NCI-H510A (cell line): ENCODE measurements at regions not wholly inside any gene's neighbourhood (a gene's known extent, or its start where the extent isn't known, plus 50 kb on each side); places are given as distances from the start of the nearest gene placed in this dataset.
"Not testable (repeated sequence)": the region's sequence is repeated elsewhere in the genome, so short reads cannot be mapped to it uniquely, and the experiment has no call there.

Experiments
- DNase-seq: peaks from one replicate; lab custom pipeline; 2025; lab: John Stamatoyannopoulos, UW

- no peak for DNase-seq
Observed at GRCh38 chr5:155620821-155621410, 607.4 kb downstream of the KIF4B start.

- no peak for DNase-seq
Observed at GRCh38 chr5:155624597-155625241, 611.2 kb downstream of the KIF4B start.

GRCh38 chr5:155625315-155625714 is 611.8 kb downstream of the KIF4B start:
- DNase-seq = no peak

- DNase-seq = no peak
Observed at GRCh38 chr5:155625897-155626543, 612.5 kb downstream of the KIF4B start.

- no peak for DNase-seq
Observed at GRCh38 chr5:155626592-155626991, 613.0 kb downstream of the KIF4B start.

- no peak for DNase-seq
Observed at GRCh38 chr5:155628346-155628745, 614.8 kb downstream of the KIF4B start.

GRCh38 chr5:155629597-155629996 is 616.0 kb downstream of the KIF4B start:
- no peak for DNase-seq

GRCh38 chr5:155631116-155631515 is 617.6 kb downstream of the KIF4B start:
- DNase-seq = no peak

- DNase-seq = no peak
Observed at GRCh38 chr5:155633338-155633957, 619.9 kb downstream of the KIF4B start.

- DNase-seq = no peak
Observed at GRCh38 chr5:155649666-155650065, 636.1 kb downstream of the KIF4B start.

- DNase-seq = no peak
Observed at GRCh38 chr5:155655569-155655968, 642.0 kb downstream of the KIF4B start.

GRCh38 chr5:155661859-155662258 is 648.3 kb downstream of the KIF4B start:
- DNase-seq = no peak

- no peak for DNase-seq
Observed at GRCh38 chr5:155665361-155665760, 651.8 kb downstream of the KIF4B start.

- DNase-seq = not testable (repeated sequence)
Observed at GRCh38 chr5:155672001-155672400, 655.0 kb upstream of the SGCD start.

- no peak for DNase-seq
Observed at GRCh38 chr5:155676967-155677366, 650.0 kb upstream of the SGCD start.

- DNase-seq = no peak
Observed at GRCh38 chr5:155678371-155678770, 648.6 kb upstream of the SGCD start.

GRCh38 chr5:155679530-155679929 is 647.4 kb upstream of the SGCD start:
- no peak for DNase-seq

- DNase-seq = no peak
Observed at GRCh38 chr5:155684417-155684816, 642.5 kb upstream of the SGCD start.

- no peak for DNase-seq
Observed at GRCh38 chr5:155686131-155686530, 640.8 kb upstream of the SGCD start.

GRCh38 chr5:155689406-155689805 is 637.6 kb upstream of the SGCD start:
- DNase-seq = no peak

GRCh38 chr5:155696362-155696761 is 630.6 kb upstream of the SGCD start:
- DNase-seq = no peak

GRCh38 chr5:155697236-155697635 is 629.7 kb upstream of the SGCD start:
- DNase-seq = no peak

- DNase-seq = no peak
Observed at GRCh38 chr5:155699385-155699784, 627.6 kb upstream of the SGCD start.
